NT2/D1 (cell line): ENCODE measurements at regions not wholly inside any gene's neighbourhood (a gene's known extent, or its start where the extent isn't known, plus 50 kb on each side); places are given as distances from the start of the nearest gene placed in this dataset.
"Not testable (repeated sequence)": the region's sequence is repeated elsewhere in the genome, so short reads cannot be mapped to it uniquely, and the experiment has no call there.

Experiments used
- DNase-seq: peaks from one replicate; pipeline ENCODE4 v3.0.0-alpha.2; 2011; ENCODE audit warnings: low read depth, low spot score
- H3K27me3 ChIP-seq: 2 replicates; pipeline ENCODE4 v1.6.0; 2011; ENCODE audit warnings: mild to moderate bottlenecking; ENCODE audit not compliant: insufficient read length, insufficient read depth
- H3K36me3 ChIP-seq: 2 replicates; pipeline ENCODE4 v1.6.1; 2011; ENCODE audit warnings: mild to moderate bottlenecking, low read length, mixed read lengths; ENCODE audit not compliant: insufficient read depth, insufficient read length
- H3K4me1 ChIP-seq: 2 replicates; pipeline ENCODE4 v1.5.1; 2011; ENCODE audit not compliant: insufficient read depth, insufficient read length
- H3K4me3 ChIP-seq: 2 replicates; pipeline ENCODE4 v1.5.1; 2011; ENCODE audit warnings: low read depth; ENCODE audit not compliant: insufficient read length
- H3K9ac ChIP-seq: 2 replicates; pipeline ENCODE4 v1.6.0; 2011; ENCODE audit warnings: low read depth; ENCODE audit not compliant: insufficient read length
- H3K9me3 ChIP-seq: 2 replicates; pipeline ENCODE4 v1.5.1; 2011; ENCODE audit warnings: mild to moderate bottlenecking, low read length; ENCODE audit not compliant: insufficient read depth

DNA sequence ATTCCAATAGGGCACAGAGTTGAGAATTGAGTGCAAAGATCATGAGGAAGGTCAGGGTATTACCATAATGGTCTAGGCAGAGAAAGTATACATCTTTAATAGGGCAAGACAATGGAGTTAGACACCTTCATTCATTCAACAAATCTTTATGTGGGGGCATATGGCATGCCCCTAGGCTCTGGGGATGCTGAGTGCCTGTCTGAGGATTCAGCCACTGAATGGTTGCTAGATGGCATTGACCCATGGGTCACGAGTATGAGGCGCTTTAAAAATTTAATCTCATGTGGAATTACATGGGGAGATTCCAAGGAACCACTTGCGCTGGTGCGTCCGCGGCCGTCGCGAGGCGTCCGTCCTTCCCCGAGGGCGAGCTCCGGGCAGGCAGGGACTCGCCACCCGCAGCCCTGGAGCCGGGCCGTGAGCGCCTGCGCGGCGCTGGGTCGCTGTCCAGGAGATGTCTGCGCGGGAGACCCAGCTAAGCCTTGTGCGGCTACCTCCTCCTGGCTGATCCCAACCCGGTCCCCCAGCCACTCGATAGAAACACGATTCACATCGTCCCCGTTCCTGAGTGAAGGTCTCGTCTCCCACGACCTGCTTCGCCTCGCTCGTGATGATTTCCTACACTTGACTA, 152.1 kb upstream of the ZNF322 start:
- H3K27me3 ChIP-seq, H3K36me3 ChIP-seq, H3K9ac ChIP-seq, H3K9me3 ChIP-seq, DNase-seq, H3K4me3 ChIP-seq, H3K4me1 ChIP-seq: not testable (repeated sequence)

GRCh38 chr6:26818640-26819225, 159.2 kb upstream of the ZNF322 start:
- H3K27me3 ChIP-seq, H3K36me3 ChIP-seq, DNase-seq, H3K9me3 ChIP-seq, H3K4me3 ChIP-seq, H3K9ac ChIP-seq, H3K4me1 ChIP-seq: not testable (repeated sequence)

- H3K4me1 ChIP-seq, DNase-seq, H3K4me3 ChIP-seq, H3K36me3 ChIP-seq, H3K9ac ChIP-seq, H3K9me3 ChIP-seq, H3K27me3 ChIP-seq: not testable (repeated sequence)
Observed at GRCh38 chr6:26827965-26828364, 168.4 kb upstream of the ZNF322 start.

GRCh38 chr6:26829480-26829879, 169.9 kb upstream of the ZNF322 start:
- not testable (repeated sequence) for H3K4me3 ChIP-seq, H3K9ac ChIP-seq, H3K36me3 ChIP-seq, H3K4me1 ChIP-seq, DNase-seq, H3K9me3 ChIP-seq, H3K27me3 ChIP-seq

DNA sequence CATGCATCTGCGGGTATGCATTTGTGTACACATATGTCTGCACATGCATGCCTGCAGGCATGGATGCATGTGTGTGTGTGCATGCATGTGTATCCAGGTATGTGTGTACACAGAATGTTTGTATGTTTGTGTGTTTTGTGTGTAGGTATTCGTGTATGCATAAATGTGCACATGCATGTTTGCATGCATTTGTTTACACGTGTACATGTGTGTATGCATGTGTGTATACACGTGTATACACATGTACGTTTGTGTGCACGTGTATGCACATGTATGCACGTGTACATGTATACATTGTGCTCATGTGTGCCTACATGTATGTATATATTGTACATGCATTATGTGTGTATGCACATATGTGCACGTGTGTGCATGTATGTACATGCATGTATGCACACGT, 171.4 kb upstream of the ZNF322 start:
- not testable (repeated sequence) for H3K4me1 ChIP-seq, H3K27me3 ChIP-seq, H3K4me3 ChIP-seq, DNase-seq, H3K9me3 ChIP-seq, H3K36me3 ChIP-seq, H3K9ac ChIP-seq

DNA sequence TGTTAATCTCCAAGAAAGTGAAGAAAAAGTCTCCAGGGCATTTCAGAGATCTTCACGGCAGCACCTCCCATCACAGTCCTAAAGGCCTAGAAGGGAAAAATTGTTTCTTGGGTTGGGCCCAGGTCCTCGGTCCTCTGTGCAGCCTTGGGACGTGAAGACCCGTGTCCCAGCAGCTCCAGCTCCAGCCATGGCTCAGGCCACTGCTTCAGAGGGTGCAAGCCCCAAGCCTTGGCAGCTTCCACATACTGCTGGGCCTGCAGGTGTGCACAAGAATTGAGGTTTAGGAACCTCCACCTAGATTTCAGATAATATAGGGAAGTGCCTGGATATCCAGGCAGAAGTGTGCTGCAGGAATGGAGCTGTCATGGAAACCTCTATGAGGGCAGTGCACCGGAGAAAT, 176.2 kb upstream of the ZNF322 start:
- not testable (repeated sequence) for H3K9me3 ChIP-seq, DNase-seq, H3K4me1 ChIP-seq, H3K9ac ChIP-seq, H3K4me3 ChIP-seq, H3K36me3 ChIP-seq, H3K27me3 ChIP-seq

DNA sequence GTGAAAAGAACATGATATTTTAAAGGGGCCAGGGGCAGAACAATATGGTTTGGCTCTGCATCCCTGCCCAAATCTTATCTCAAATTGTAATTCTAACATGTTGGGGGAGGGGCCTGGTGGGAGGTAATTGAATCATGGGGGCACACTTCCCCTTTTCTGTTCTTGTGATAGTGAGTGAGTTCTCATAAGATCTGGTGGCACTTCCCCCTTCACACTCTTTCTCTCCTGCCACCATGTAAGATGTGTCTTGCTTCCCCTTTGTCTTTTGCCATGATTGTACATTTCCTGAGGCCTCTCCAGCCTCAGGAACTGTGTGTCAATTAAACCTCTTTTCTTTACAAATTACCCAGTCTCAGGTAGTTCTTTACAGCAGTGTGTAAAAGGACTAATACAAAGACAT, 177.1 kb upstream of the ZNF322 start:
- not testable (repeated sequence) for H3K36me3 ChIP-seq, H3K9me3 ChIP-seq, H3K27me3 ChIP-seq, H3K4me1 ChIP-seq, DNase-seq, H3K4me3 ChIP-seq, H3K9ac ChIP-seq

- not testable (repeated sequence) for H3K9ac ChIP-seq, H3K4me1 ChIP-seq, H3K4me3 ChIP-seq, H3K9me3 ChIP-seq, H3K36me3 ChIP-seq, H3K27me3 ChIP-seq, DNase-seq
Observed at GRCh38 chr6:26844823-26845222, 185.3 kb upstream of the ZNF322 start.

GRCh38 chr6:26857289-26857688, 197.7 kb upstream of the ZNF322 start:
- H3K9ac ChIP-seq, H3K27me3 ChIP-seq, H3K36me3 ChIP-seq, H3K4me3 ChIP-seq, H3K4me1 ChIP-seq, DNase-seq, H3K9me3 ChIP-seq: not testable (repeated sequence)

GRCh38 chr6:26859067-26859770, 199.7 kb upstream of the ZNF322 start:
- H3K9ac ChIP-seq, DNase-seq, H3K4me1 ChIP-seq, H3K27me3 ChIP-seq, H3K4me3 ChIP-seq, H3K9me3 ChIP-seq, H3K36me3 ChIP-seq: not testable (repeated sequence)

GRCh38 chr6:26859771-26860163, 200.2 kb upstream of the ZNF322 start:
- not testable (repeated sequence) for H3K4me3 ChIP-seq, H3K9me3 ChIP-seq, H3K36me3 ChIP-seq, H3K4me1 ChIP-seq, H3K27me3 ChIP-seq, DNase-seq, H3K9ac ChIP-seq

- not testable (repeated sequence) for H3K27me3 ChIP-seq, H3K4me3 ChIP-seq, DNase-seq, H3K4me1 ChIP-seq, H3K9ac ChIP-seq, H3K9me3 ChIP-seq, H3K36me3 ChIP-seq
Observed at GRCh38 chr6:26861913-26862312, 202.4 kb upstream of the ZNF322 start.
